Spleen (tissue), 11 donors: ENCODE measurements at regions not wholly inside any gene's neighbourhood (a gene's known extent, or its start where the extent isn't known, plus 50 kb on each side); places are given as distances from the start of the nearest gene placed in this dataset.

Experiments used
- DNase-seq: peaks from one replicate; pipeline ENCODE4 v3.0.0-alpha.2; 2020
- H3K27ac ChIP-seq, 8 donors: fragments of 200-600 bp; sonication (generic) in 7 of 8; 1 replicate in 4 of 8; 2 replicates in 4 of 8; pipeline versions ENCODE4 v1.5.0 to v1.8.0; 2016 to 2021; ENCODE audit warnings: inconsistent platforms in 4 of 8, mild to moderate bottlenecking in 4 of 8, moderate library complexity in 1 of 8
- H3K27me3 ChIP-seq, 7 donors: fragments of 200-600 bp; sonication (generic) in 6 of 7; replicated peaks in 1 of 7; 1 replicate in 4 of 7; 2 replicates in 3 of 7; pipeline versions ENCODE4 v1.5.0 to v1.8.0; 2016 to 2021; ENCODE audit warnings: inconsistent platforms in 3 of 7, mild to moderate bottlenecking in 1 of 7
- H3K36me3 ChIP-seq, 6 donors: fragments of 200-600 bp; sonication (generic) in 5 of 6; 1 replicate in 4 of 6; 2 replicates in 2 of 6; pipeline versions ENCODE4 v1.5.0 to v1.8.0; 2016 to 2021; ENCODE audit warnings: inconsistent platforms in 2 of 6
- H3K4me1 ChIP-seq, 6 donors: fragments of 200-600 bp; sonication (generic) in 5 of 6; 1 replicate in 3 of 6; 2 replicates in 3 of 6; pipeline versions ENCODE4 v1.5.0 to v1.8.0; 2016 to 2021; ENCODE audit warnings: inconsistent platforms in 3 of 6
- H3K4me3 ChIP-seq, 8 donors: fragments of 200-600 bp; sonication (generic) in 7 of 8; 1 replicate in 4 of 8; 2 replicates in 4 of 8; pipeline versions ENCODE4 v1.5.0 to v1.8.0; 2016 to 2021; ENCODE audit warnings: inconsistent platforms in 4 of 8, mild to moderate bottlenecking in 4 of 8, moderate library complexity in 2 of 8
- H3K9me3 ChIP-seq, 8 donors: fragments of 200-600 bp; sonication (generic) in 7 of 8; 1 replicate in 4 of 8; 2 replicates in 4 of 8; pipeline versions ENCODE4 v1.5.0 to v1.8.0; 2016 to 2021; ENCODE audit warnings: inconsistent platforms in 4 of 8
- POLR2A ChIP-seq, 3 donors: fragments of 450-650 bp; IDR thresholded peaks; one replicate each; pipeline ENCODE4 v1.5.1; 2017; ENCODE audit warnings: antibody characterized with exemption in 3 of 3, mild to moderate bottlenecking in 1 of 3
- POLR2AphosphoS5 ChIP-seq, 3 donors: sonication (generic); formaldehyde crosslinking; IDR thresholded peaks; one replicate each; pipeline ENCODE4 v1.5.1; 2017; ENCODE audit warnings: antibody characterized with exemption in 3 of 3
- WGBS, 5 donors: extraction: QIAGEN DNeasy Blood & Tissue Kit in 3 of 5; methylation state at CpG; one replicate each; pipeline versions ENCODE4 v1.1.5 to v1.1.7; 2013 to 2018; 5-methylcytosine and 5-hydroxymethylcytosine counted together
- intact Hi-C: fragments of 100-400 bp; cut with DNase I; formaldehyde crosslinking; loops from one replicate; pipeline ENCODE4 v1.15.0; 2023; ENCODE audit warnings: low total_unique reads
- TF ChIP-seq, protein P1 (sequence below), 11 experiments: fragments of 200-600 bp in 7 of 11; fragments of 450-650 bp in 4 of 11; sonication (generic) in 4 of 11; IDR thresholded peaks in 8 of 11; conservative IDR thresholded peaks in 3 of 11; 1 replicate in 7 of 11; 2 replicates in 4 of 11; pipeline versions ENCODE4 v1.4.0 to v1.8.0; 2016 to 2021; ENCODE audit warnings: antibody characterized with exemption in 11 of 11, inconsistent platforms in 4 of 11, mild to moderate bottlenecking in 1 of 11
- donor health status: healthy with polysubstance abuse.
- donor health status: DM: no; HTN: no; CAD: no; lungs with moderate emphysema.
- donor health status: DM: no; HTN: no; CAD: no.
- donor health status: Bipolar disorder and iron deficiency.
- donor health status: healthy.
- donor health status: DM: no; HTN: no; CAD: no.
- donor health status: DM: yes; HTN: yes; CAD: no.

DNA sequence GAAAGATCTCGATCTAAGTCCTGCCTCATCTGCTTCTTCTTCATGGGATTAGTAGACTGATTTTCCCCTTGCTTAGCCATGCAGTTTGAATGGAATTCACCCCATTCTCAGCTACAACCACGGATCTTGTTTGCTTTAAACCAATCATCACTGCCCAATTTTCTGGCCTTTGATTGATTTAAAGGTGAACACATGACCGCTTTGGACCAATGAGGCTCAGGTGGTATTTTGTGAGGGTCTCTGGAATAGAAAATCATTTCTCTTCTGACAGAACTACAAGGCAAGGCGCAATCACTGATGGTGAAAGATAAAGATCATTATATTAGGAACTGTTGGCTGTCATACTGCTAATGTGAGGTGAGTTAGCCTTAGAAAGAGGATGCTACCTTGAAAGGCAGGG lies 213.0 kb upstream of the PLEKHG7 start:
- WGBS, 5 donors, result 90 to 94% (median 94%) methylated on average over 4 of the region's 4 CpGs
- no peak overlapping the region for H3K4me3 ChIP-seq

DNA sequence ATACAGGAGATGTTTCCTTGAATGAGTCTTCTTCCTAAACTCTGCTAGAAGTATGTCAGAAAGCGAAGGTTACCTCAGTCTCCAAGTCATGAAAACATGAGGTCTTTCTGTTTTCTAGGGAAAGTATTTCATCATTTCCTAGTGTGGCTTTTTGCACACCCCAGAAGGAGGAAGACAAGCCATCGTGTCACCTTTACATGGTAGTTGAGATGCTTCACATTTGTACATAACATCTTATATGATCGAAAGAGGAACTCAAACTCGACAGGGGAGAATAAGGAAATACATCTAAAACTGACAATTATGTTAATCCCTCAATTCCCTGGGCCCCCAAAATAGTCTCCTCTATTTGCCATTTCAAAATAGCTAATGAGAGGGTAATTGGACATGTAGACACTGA lies 214.1 kb upstream of the PLEKHG7 start:
- H3K27me3 ChIP-seq, result no peaks in the 10 kb centered on the region
- peaks cover 0 to under 1% (median 0%) of the 10 kb centered on the region in 6 donors for H3K36me3 ChIP-seq
- no peak for DNase-seq
- TF ChIP-seq POLR2AphosphoS5 (IDR thresholded peaks at IDR 0.05), result no peak
- TF ChIP-seq, protein P1, sequence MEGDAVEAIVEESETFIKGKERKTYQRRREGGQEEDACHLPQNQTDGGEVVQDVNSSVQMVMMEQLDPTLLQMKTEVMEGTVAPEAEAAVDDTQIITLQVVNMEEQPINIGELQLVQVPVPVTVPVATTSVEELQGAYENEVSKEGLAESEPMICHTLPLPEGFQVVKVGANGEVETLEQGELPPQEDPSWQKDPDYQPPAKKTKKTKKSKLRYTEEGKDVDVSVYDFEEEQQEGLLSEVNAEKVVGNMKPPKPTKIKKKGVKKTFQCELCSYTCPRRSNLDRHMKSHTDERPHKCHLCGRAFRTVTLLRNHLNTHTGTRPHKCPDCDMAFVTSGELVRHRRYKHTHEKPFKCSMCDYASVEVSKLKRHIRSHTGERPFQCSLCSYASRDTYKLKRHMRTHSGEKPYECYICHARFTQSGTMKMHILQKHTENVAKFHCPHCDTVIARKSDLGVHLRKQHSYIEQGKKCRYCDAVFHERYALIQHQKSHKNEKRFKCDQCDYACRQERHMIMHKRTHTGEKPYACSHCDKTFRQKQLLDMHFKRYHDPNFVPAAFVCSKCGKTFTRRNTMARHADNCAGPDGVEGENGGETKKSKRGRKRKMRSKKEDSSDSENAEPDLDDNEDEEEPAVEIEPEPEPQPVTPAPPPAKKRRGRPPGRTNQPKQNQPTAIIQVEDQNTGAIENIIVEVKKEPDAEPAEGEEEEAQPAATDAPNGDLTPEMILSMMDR (IDR thresholded peaks at IDR 0.05 in 8 of 11, conservative IDR thresholded peaks at IDR 0.05 in 3 of 11), result no peak
- no peak for TF ChIP-seq POLR2A (IDR thresholded peaks at IDR 0.05)
- H3K27ac ChIP-seq, result peak overlapping the region in 7 of 8 donors; percentile 23 to 80 (median 66)
- peaks cover 13 to 41% (median 25%) of the 10 kb centered on the region in 6 donors for H3K4me1 ChIP-seq
- no peak overlapping the region for H3K4me3 ChIP-seq
- intact Hi-C loops, result no loop called here
- peaks cover 0 to 12% (median 4%) of the 10 kb centered on the region in 8 donors for H3K9me3 ChIP-seq
- WGBS, 5 donors, result 48 to 59% (median 51%) methylated on average over 4 of the region's 4 CpGs

More for the DNA sequence above, 213.0 kb upstream of the PLEKHG7 start:
- intact Hi-C loops, result no loop called here
- TF ChIP-seq POLR2AphosphoS5 (IDR thresholded peaks at IDR 0.05) (no peak), POLR2A (IDR thresholded peaks at IDR 0.05) (no peak)
- TF ChIP-seq, protein P1 (IDR thresholded peaks at IDR 0.05 in 8 of 11, conservative IDR thresholded peaks at IDR 0.05 in 3 of 11), result no peak
- Histone ChIP-seq H3K36me3 (no peaks in the 10 kb centered on the region), H3K27me3 (no peaks in the 10 kb centered on the region), H3K27ac (peak overlapping the region in 6 of 8 donors; percentile 54 to 80 (median 67)), H3K4me1 (peaks cover 13 to 38% (median 26%) of the 10 kb centered on the region in 6 donors), H3K9me3 (peaks cover 0 to 12% (median 4%) of the 10 kb centered on the region in 8 donors)
- DNase-seq, result no peak

DNA sequence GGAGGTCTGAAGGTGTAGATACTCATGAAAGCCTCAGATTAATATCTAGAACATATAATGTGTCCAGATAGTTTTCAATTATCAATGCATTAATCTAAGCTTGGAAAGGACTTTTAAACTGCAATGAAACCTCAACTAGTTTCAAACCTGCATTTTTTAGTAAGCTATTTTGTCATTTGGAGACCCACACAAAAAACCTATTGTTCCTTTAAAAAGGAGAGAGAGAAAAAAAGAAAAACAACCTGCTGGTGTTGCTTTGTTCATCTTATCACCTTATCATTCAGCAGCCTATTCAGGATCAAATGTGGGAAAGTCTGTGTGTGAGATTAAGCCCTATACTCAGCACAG lies 215.7 kb upstream of the PLEKHG7 start:
- H3K36me3 ChIP-seq, result peaks cover 0 to 16% (median 0%) of the 10 kb centered on the region in 6 donors
- H3K27me3 ChIP-seq, result no peaks in the 10 kb centered on the region
- peak overlapping the region in 5 of 8 donors; percentile 52 to 80 (median 68) for H3K27ac ChIP-seq
- TF ChIP-seq, protein P1 (IDR thresholded peaks at IDR 0.05 in 8 of 11, conservative IDR thresholded peaks at IDR 0.05 in 3 of 11), result no peak
- no peak for TF ChIP-seq POLR2A (IDR thresholded peaks at IDR 0.05)
- TF ChIP-seq POLR2AphosphoS5 (IDR thresholded peaks at IDR 0.05), result no peak
- no peak for DNase-seq
- peaks cover 0 to 10% (median 3%) of the 10 kb centered on the region in 8 donors for H3K9me3 ChIP-seq
- H3K4me3 ChIP-seq, result no peak overlapping the region
- peaks cover 13 to 41% (median 25%) of the 10 kb centered on the region in 6 donors for H3K4me1 ChIP-seq
- intact Hi-C loops, result no loop called here

DNA sequence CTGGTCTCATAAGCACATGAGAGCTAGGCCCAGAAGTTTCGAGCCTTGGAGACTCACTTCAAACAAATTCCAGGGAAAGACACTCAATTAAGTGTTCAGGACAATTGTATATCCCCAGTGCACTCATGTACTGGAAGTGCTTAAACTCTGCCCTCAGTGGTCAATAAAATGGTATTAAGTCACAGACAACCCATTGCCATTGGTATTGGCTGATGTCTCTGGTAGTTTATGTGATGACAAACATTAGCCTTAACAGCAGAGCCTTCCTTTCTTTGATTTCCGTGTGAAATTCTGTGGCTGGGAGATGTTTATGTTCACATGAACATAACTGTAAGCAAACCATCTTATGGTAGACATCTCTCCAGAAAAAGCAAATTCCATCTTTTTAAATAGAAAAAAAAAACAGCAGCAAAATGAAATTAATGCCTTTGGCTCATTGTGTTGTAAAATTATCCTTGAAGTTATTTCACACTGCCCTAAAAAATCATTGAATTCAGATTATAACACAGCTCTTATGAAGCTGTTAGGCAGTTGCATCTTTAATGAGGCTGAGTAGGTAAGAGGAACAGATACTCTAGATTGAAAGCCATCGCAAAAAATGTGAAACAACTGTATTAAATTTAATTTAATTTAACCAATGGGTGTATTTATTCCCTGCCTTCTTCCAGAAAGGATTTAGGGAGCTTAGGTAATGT lies 216.2 kb upstream of the PLEKHG7 start:
- Histone ChIP-seq H3K27ac (peak overlapping the region in 6 of 8 donors; percentile 52 to 80 (median 66)), H3K27me3 (no peaks in the 10 kb centered on the region), H3K4me3 (no peak overlapping the region), H3K9me3 (peaks cover 0 to 4% (median under 1%) of the 10 kb centered on the region in 8 donors), H3K4me1 (peaks cover 13 to 41% (median 25%) of the 10 kb centered on the region in 6 donors), H3K36me3 (peaks cover 0 to 18% (median 0%) of the 10 kb centered on the region in 6 donors)
- intact Hi-C loops, result no loop called here
- TF ChIP-seq POLR2A (IDR thresholded peaks at IDR 0.05) (no peak), POLR2AphosphoS5 (IDR thresholded peaks at IDR 0.05) (no peak)
- TF ChIP-seq, protein P1 (IDR thresholded peaks at IDR 0.05 in 8 of 11, conservative IDR thresholded peaks at IDR 0.05 in 3 of 11), result no peak
- 73 to 81% (median 77%) methylated on average over 3 of the region's 3 CpGs for WGBS, 5 donors
- no peak for DNase-seq
